Thyroid gland (tissue), 4 donors: ENCODE measurements at regions not wholly inside any gene's neighbourhood (a gene's known extent, or its start where the extent isn't known, plus 50 kb on each side); places are given as distances from the start of the nearest gene placed in this dataset.

Source experiments
- CTCF ChIP-seq, 6 experiments: fragments of 200-600 bp in 3 of 6; fragments of 450-650 bp in 3 of 6; sonication (generic) in 3 of 6; IDR thresholded peaks; one replicate each; pipeline ENCODE4 v1.5.1; 2016 to 2019; ENCODE audit warnings: antibody characterized with exemption in 6 of 6, mild to moderate bottlenecking in 2 of 6, inconsistent platforms in 1 of 6, moderate library complexity in 1 of 6
- POLR2A ChIP-seq, 2 donors: fragments of 450-650 bp; IDR thresholded peaks; one replicate each; pipeline ENCODE4 v1.6.1; 2017; ENCODE audit warnings: antibody characterized with exemption in 2 of 2, mild to moderate bottlenecking in 2 of 2, moderate library complexity in 1 of 2

DNA sequence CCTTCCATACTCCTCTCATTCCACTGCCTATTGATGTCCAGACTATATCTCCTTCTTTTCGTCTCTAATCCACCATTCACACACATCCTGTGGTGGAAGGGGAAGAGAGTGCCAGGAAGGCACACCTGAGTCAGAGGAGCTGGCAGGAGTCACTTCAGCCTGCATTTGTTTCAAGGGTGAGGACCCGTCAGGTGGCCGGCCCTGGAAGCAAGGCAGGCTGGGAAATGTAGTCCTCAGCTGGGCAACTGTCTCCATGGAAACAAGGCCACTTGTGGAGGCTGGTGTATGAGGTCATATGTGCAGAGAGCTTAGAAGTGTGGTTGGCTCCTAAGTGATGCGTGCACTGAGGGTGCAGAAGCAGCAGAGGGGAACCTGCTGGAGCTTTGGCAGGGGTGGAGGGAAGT, 278.4 kb downstream of the NSG2 start:
- TF ChIP-seq CTCF (IDR thresholded peaks at IDR 0.05), result no peak
- no peak for TF ChIP-seq POLR2A (IDR thresholded peaks at IDR 0.05)
